HCT116 (cell line): ENCODE measurements at regions not wholly inside any gene's neighbourhood (a gene's known extent, or its start where the extent isn't known, plus 50 kb on each side); places are given as distances from the start of the nearest gene placed in this dataset.

Source experiments
- ATAC-seq: fragments of 200-7000 bp; cut with Tn5 transposase; 2 replicates; pipeline ENCODE4 v1.9.1; 2020; ENCODE audit warnings: mild to moderate bottlenecking, moderate library complexity
- BruUV-seq: library from RNA; stranded (reverse); fragments of 400-500 nt; replicated peaks from 2 replicates; lab custom pipeline; 2021; lab: Mats Ljungman, UMichigan
- CTCF ChIA-PET: fragments of 300-600 bp; sonication (Branson Sonifier 250); formaldehyde crosslinking; loops from one replicate; lab custom pipeline; 2021; ENCODE audit warnings: antibody characterized with exemption; lab: Charles Lee
- POLR2A ChIA-PET: fragments of 300-600, 350-600 bp; sonication (Branson Sonifier 250); formaldehyde crosslinking; loops from one replicate; lab custom pipeline; 2021; ENCODE audit warnings: antibody characterized with exemption; lab: Charles Lee
- RAD21 ChIA-PET, 2 experiments: fragments of 300-600 bp; sonication (Branson Sonifier 250); formaldehyde crosslinking; loops; one replicate each; lab custom pipeline; 2023; ENCODE audit warnings: low total read pairs in 2 of 2; ENCODE audit not compliant: uncharacterized antibody in 2 of 2, unreplicated experiment in 2 of 2, low non-redundant PET in 1 of 2; lab: Charles Lee
- DNase-seq: peaks from one replicate; pipeline ENCODE4 v3.0.0-alpha.2; 2010; ENCODE audit warnings: low read depth, low spot score
- H2AFZ ChIP-seq: fragments of 200-600 bp; shearing (Covaris generic), sonication (generic); 2 replicates; pipeline ENCODE4 v1.6.1; 2017; ENCODE audit warnings: low read depth, mixed run types, mixed read lengths, antibody characterized with exemption, low read length; ENCODE audit not compliant: poor library complexity, severe bottlenecking
- H3K27ac ChIP-seq: 2 replicates; pipeline ENCODE4 v1.5.1; 2012; ENCODE audit warnings: low read depth, low read length
- H3K27me3 ChIP-seq: fragments of 200-600 bp; sonication (generic); 2 replicates; pipeline ENCODE4 v1.6.1; 2016; ENCODE audit warnings: mixed run types, low read length, mixed read lengths; ENCODE audit not compliant: insufficient read depth
- H3K36me3 ChIP-seq, 2 experiments: fragments of 200-500 bp in 1 of 2; fragments of 200-600 bp in 1 of 2; sonication (Bioruptor generic) in 1 of 2; sonication (generic) in 1 of 2; 2 replicates each; pipeline versions ENCODE4 v1.5.1 to v1.6.1; 2014 to 2016; ENCODE audit warnings: low read length in 2 of 2, inconsistent platforms in 1 of 2, mixed read lengths in 1 of 2, mixed run types in 1 of 2; ENCODE audit not compliant: insufficient read depth in 2 of 2, control insufficient read depth in 1 of 2
- H3K4me1 ChIP-seq, 2 experiments: fragments of 200-600 bp in 1 of 2; sonication (generic) in 1 of 2; 2 replicates each; pipeline versions ENCODE4 v1.5.1 to v1.6.1; 2012 to 2017; ENCODE audit warnings: low read length in 2 of 2, inconsistent platforms in 1 of 2, mild to moderate bottlenecking in 1 of 2, mixed read lengths in 1 of 2, mixed run types in 1 of 2, moderate library complexity in 1 of 2; ENCODE audit not compliant: insufficient read depth in 2 of 2, control insufficient read depth in 1 of 2
- H3K4me2 ChIP-seq: fragments of 200-600 bp; sonication (generic); 2 replicates; pipeline ENCODE4 v1.6.1; 2017; ENCODE audit warnings: mixed run types, low read length, mixed read lengths
- H3K4me3 ChIP-seq, 2 experiments: fragments of 200-600 bp in 1 of 2; sonication (generic) in 1 of 2; replicated peaks in 1 of 2; 2 replicates each; pipeline ENCODE4 v1.5.1; 2011 to 2016; ENCODE audit warnings: low read length in 2 of 2, control low read depth in 1 of 2, low read depth in 1 of 2, mild to moderate bottlenecking in 1 of 2, mixed read lengths in 1 of 2, mixed run types in 1 of 2
- H3K79me2 ChIP-seq: fragments of 200-600 bp; sonication (generic); 2 replicates; pipeline ENCODE4 v1.6.1; 2017; ENCODE audit warnings: mild to moderate bottlenecking, mixed run types, low read length, moderate library complexity, mixed read lengths; ENCODE audit not compliant: insufficient read depth
- H3K9ac ChIP-seq: fragments of 200-600 bp; sonication (generic); 2 replicates; pipeline ENCODE4 v1.6.1; 2016; ENCODE audit warnings: low read length, mixed read lengths
- H3K9me2 ChIP-seq: fragments of 200-600 bp; sonication (generic), shearing (Covaris generic); 2 replicates; pipeline ENCODE4 v1.6.1; 2017; ENCODE audit warnings: mixed run types, mild to moderate bottlenecking, moderate library complexity; ENCODE audit not compliant: insufficient read depth
- H3K9me3 ChIP-seq, 2 experiments: fragments of 200-500 bp in 1 of 2; fragments of 200-600 bp in 1 of 2; sonication (Bioruptor generic) in 1 of 2; sonication (generic) in 1 of 2; 2 replicates each; pipeline ENCODE4 v1.6.1; 2014 to 2017; ENCODE audit warnings: low read length in 2 of 2, mixed read lengths in 2 of 2, inconsistent platforms in 1 of 2, low read depth in 1 of 2, mild to moderate bottlenecking in 1 of 2, mixed run types in 1 of 2, moderate library complexity in 1 of 2; ENCODE audit not compliant: control insufficient read depth in 1 of 2, insufficient read depth in 1 of 2
- H4K20me1 ChIP-seq: fragments of 200-600 bp; sonication (generic), shearing (Covaris generic); 2 replicates; pipeline ENCODE4 v1.6.1; 2017; ENCODE audit warnings: mixed run types, mild to moderate bottlenecking, moderate library complexity; ENCODE audit not compliant: insufficient read depth
- CBX3 ChIP-seq: IDR thresholded peaks from 2 replicates; pipeline ENCODE4 v1.6.1; 2012; ENCODE audit warnings: low read depth
- CEBPB ChIP-seq: IDR thresholded peaks from 2 replicates; pipeline ENCODE4 v1.6.1; 2012; ENCODE audit warnings: low read depth
- EZH2phosphoT487 ChIP-seq: fragments of 200-600 bp; IDR thresholded peaks from 2 replicates; pipeline ENCODE4 v1.6.1; 2018; ENCODE audit warnings: antibody characterized with exemption, borderline replicate concordance
- JUND ChIP-seq: IDR thresholded peaks from 2 replicates; pipeline ENCODE4 v1.6.1; 2012
- POLR2AphosphoS5 ChIP-seq: IDR thresholded peaks from 2 replicates; pipeline ENCODE4 v1.6.1; 2011; ENCODE audit warnings: mild to moderate bottlenecking, low read depth, low read length, moderate library complexity
- TCF7L2 ChIP-seq: IDR thresholded peaks from 2 replicates; pipeline ENCODE4 v1.7.0; 2011; ENCODE audit warnings: borderline replicate concordance, inconsistent platforms; ENCODE audit not compliant: insufficient read depth, insufficient read length; ENCODE audit errors: extremely low read depth
- YY1 ChIP-seq: IDR thresholded peaks from 2 replicates; pipeline ENCODE4 v1.6.1; 2011; ENCODE audit warnings: low read length, low read depth, moderate library complexity, mild to moderate bottlenecking; ENCODE audit not compliant: insufficient replicate concordance; ENCODE audit errors: extremely low read depth
- ZFX ChIP-seq: fragments of 450-650 bp; IDR thresholded peaks from 2 replicates; pipeline ENCODE4 v1.6.1; 2017
- intact Hi-C: fragments of 100-400 bp; cut with micrococcal nuclease; formaldehyde crosslinking; loops from 2 replicates; pipeline ENCODE4 v1.10.0; 2022
- TF ChIP-seq, protein P1 (sequence below): IDR thresholded peaks from 2 replicates; pipeline ENCODE4 v1.6.1; 2012
- TF ChIP-seq, protein P2 (sequence below): IDR thresholded peaks from 2 replicates; pipeline ENCODE4 v1.6.1; 2011; ENCODE audit warnings: mild to moderate bottlenecking, low read length, moderate library complexity; ENCODE audit not compliant: insufficient replicate concordance; ENCODE audit errors: extremely low read depth

DNA sequence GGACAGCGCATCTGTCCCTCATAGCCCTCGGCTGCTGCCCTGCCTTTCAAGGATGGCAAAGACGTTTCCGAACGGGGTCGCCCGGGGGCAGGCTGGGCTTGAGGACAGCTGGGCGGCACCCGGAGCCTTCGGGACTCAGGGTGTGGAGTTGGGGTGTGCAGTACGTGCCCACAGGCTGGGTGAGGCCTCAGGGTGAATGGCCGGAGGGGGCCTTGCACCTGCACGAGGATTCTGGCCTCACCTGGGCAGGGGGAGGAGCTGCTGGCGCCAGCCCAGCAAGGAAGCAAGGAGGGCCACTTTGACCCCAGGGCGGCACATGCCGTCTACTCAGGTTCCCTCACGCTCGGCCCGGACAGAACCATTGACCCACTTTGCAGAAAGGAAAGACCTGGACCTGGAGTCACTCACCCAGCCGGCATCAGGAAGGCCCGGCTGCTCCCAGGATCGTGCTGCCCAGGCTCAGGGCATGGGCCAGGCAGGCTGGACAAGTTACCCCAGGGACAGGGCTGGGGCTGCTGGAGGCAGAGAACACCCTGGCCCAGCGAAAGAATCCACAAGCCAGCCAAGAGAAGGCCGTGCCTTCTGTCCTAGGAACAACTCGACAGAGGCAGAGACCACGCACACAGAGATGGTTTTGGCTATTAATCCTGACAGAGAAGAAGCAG lies 65.1 kb upstream of the TTC34 start:
- intact Hi-C loops, result no loop called here
- H3K27ac ChIP-seq, result no peak overlapping the region
- peaks cover 10% of the 10 kb centered on the region in 2 experiments; a peak in 3 of 4 replicates for H3K9me3 ChIP-seq
- no peaks in the 10 kb centered on the region for H3K27me3 ChIP-seq
- H3K9ac ChIP-seq, result no peak overlapping the region
- no peak overlapping the region for H3K4me3 ChIP-seq
- no peaks in the 10 kb centered on the region for H3K9me2 ChIP-seq
- no peaks in the 10 kb centered on the region for H3K36me3 ChIP-seq
- TF ChIP-seq EZH2phosphoT487, result no peak
- H3K79me2 ChIP-seq, result no peaks in the 10 kb centered on the region
- H2AFZ ChIP-seq, result no peak overlapping the region
- RAD21 ChIA-PET, result no interaction called here
- CTCF ChIA-PET, result no interaction called here
- H3K4me2 ChIP-seq, result no peak overlapping the region
- no TSS peak for BruUV-seq
- H3K4me1 ChIP-seq, result no peaks in the 10 kb centered on the region
- POLR2A ChIA-PET, result no interaction called here
- no peaks in the 10 kb centered on the region for H4K20me1 ChIP-seq
- ATAC-seq (no peak), DNase-seq (no peak)

DNA sequence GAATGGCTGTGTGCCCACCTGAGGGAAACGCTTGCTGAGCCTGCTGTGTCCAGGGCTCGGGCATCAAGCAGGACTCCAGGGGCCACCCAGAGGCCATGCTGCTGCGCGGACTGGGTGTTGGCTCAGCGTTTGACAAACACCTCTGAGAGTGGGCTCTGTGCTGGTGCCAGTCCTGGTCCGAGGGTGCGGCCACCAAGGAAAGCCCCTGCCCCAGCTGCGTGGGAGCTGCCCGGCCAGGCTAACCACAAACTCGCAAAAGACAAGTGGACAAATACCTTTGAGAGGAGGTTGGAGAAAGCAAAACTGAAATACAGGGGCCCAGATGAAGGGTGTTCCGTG lies 65.6 kb upstream of the TTC34 start:
- intact Hi-C loops, result no loop called here
- no peaks in the 10 kb centered on the region for H3K4me1 ChIP-seq
- H3K27me3 ChIP-seq, result no peaks in the 10 kb centered on the region
- POLR2A ChIA-PET, result no interaction called here
- no peak for ATAC-seq
- RAD21 ChIA-PET, result no interaction called here
- H3K4me2 ChIP-seq, result no peak overlapping the region
- H3K36me3 ChIP-seq, result no peaks in the 10 kb centered on the region
- no peaks in the 10 kb centered on the region for H3K79me2 ChIP-seq
- no peaks in the 10 kb centered on the region for H4K20me1 ChIP-seq
- TF ChIP-seq, protein P1, sequence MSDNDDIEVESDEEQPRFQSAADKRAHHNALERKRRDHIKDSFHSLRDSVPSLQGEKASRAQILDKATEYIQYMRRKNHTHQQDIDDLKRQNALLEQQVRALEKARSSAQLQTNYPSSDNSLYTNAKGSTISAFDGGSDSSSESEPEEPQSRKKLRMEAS, result no peak
- TF ChIP-seq, protein P2, sequence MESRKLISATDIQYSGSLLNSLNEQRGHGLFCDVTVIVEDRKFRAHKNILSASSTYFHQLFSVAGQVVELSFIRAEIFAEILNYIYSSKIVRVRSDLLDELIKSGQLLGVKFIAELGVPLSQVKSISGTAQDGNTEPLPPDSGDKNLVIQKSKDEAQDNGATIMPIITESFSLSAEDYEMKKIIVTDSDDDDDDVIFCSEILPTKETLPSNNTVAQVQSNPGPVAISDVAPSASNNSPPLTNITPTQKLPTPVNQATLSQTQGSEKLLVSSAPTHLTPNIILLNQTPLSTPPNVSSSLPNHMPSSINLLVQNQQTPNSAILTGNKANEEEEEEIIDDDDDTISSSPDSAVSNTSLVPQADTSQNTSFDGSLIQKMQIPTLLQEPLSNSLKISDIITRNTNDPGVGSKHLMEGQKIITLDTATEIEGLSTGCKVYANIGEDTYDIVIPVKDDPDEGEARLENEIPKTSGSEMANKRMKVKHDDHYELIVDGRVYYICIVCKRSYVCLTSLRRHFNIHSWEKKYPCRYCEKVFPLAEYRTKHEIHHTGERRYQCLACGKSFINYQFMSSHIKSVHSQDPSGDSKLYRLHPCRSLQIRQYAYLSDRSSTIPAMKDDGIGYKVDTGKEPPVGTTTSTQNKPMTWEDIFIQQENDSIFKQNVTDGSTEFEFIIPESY, result no peak
- no peak for TF ChIP-seq YY1
- TF ChIP-seq TCF7L2, result no peak
- TF ChIP-seq JUND, result no peak
- no peak for TF ChIP-seq CEBPB
- no peak for TF ChIP-seq POLR2AphosphoS5
- no peak for TF ChIP-seq CBX3
- no peak for TF ChIP-seq ZFX
- no peak for DNase-seq
- no peaks in the 10 kb centered on the region for H3K9me2 ChIP-seq
- H3K27ac ChIP-seq, result no peak overlapping the region
- no TSS peak for BruUV-seq
- H3K4me3 ChIP-seq, result no peak overlapping the region
- CTCF ChIA-PET, result no interaction called here
- H3K9me3 ChIP-seq, result peaks cover 14% of the 10 kb centered on the region in 2 experiments; a peak in 3 of 4 replicates
- H2AFZ ChIP-seq, result no peak overlapping the region
- H3K9ac ChIP-seq, result no peak overlapping the region
